OCI-LY7 (cell line): ENCODE measurements at regions not wholly inside any gene's neighbourhood (a gene's known extent, or its start where the extent isn't known, plus 50 kb on each side); places are given as distances from the start of the nearest gene placed in this dataset.

Experiments
- CTCF ChIP-seq: fragments of 200-600 bp; sonication (generic); conservative IDR thresholded peaks from 2 replicates; pipeline ENCODE4 v1.5.1; 2014; ENCODE audit warnings: mild to moderate bottlenecking, antibody characterized with exemption, low read length, moderate library complexity, mixed read lengths
- EZH2phosphoT487 ChIP-seq: fragments of 200-600 bp; sonication (generic); IDR thresholded peaks from 2 replicates; pipeline ENCODE4 v1.6.1; 2018; ENCODE audit warnings: low read depth, borderline replicate concordance, mild to moderate bottlenecking, mixed run types, antibody characterized with exemption, low read length, moderate library complexity, mixed read lengths

DNA sequence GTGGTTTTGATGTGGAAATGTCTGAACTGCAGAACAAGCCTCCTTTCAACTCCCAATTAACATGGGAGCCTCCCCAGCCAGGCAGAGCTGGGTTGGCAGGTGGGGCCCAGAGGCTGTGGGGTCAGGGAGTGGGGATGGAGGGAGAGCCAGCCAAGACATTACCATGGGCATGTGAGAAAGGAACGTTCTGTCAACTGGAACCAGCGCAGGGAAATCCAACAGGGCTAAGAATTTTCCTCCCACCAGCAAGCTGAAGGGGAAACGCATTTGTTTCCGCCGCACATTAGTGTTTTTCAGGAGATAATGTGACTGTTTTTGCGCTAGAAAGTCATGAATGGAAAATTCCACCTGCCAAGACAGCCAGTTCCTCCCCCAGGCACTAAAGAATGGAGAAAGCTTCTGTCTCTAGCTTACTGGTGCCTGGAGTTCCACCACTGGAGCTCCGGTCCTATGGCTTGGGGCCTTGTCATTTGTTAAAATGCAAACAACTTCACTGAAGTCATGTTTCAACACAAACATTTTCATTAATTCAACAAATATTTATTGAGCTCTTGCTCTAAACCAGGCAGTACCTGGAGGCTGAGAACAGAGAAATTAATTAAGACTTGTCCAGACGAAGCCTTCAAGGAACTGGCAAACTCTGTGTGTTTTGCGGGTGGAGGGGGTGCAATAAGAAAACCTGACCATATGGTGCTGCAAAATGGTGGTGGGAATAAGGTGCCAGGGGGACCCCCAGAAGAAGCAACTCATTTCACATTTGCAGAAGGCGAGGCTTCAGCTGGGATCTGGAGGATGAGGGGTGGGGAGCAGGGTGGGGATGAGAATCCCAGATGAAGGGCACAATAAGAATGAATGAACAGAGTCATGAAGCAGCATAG lies 305.1 kb downstream of the MATN1 start:
- TF ChIP-seq CTCF, result no peak
- TF ChIP-seq EZH2phosphoT487, result no peak
